Astrocyte of the spinal cord (primary cell): ENCODE measurements at regions not wholly inside any gene's neighbourhood (a gene's known extent, or its start where the extent isn't known, plus 50 kb on each side); places are given as distances from the start of the nearest gene placed in this dataset.
A peak's percentile ranks its signal among the peaks of the same experiment; 100 is the strongest.

Experiments
- DNase-seq: peaks from one replicate; pipeline ENCODE4 v3.0.0; 2011; ENCODE audit warnings: low read depth, low spot score
- H3K4me3 ChIP-seq: 2 replicates; pipeline ENCODE4 v1.5.1; 2011; ENCODE audit warnings: low read depth, mild to moderate bottlenecking, low read length, moderate library complexity
- in situ Hi-C: cut with HindIII; loops from 2 replicates; pipeline ENCODE4 v1.10.0; 2017; ENCODE audit warnings: low sequenced_read_pairs
- TF ChIP-seq, protein P1 (sequence below): IDR thresholded peaks from 2 replicates; pipeline ENCODE4 v1.5.1; 2012; ENCODE audit warnings: low read depth, mild to moderate bottlenecking, low read length, inconsistent platforms

DNA sequence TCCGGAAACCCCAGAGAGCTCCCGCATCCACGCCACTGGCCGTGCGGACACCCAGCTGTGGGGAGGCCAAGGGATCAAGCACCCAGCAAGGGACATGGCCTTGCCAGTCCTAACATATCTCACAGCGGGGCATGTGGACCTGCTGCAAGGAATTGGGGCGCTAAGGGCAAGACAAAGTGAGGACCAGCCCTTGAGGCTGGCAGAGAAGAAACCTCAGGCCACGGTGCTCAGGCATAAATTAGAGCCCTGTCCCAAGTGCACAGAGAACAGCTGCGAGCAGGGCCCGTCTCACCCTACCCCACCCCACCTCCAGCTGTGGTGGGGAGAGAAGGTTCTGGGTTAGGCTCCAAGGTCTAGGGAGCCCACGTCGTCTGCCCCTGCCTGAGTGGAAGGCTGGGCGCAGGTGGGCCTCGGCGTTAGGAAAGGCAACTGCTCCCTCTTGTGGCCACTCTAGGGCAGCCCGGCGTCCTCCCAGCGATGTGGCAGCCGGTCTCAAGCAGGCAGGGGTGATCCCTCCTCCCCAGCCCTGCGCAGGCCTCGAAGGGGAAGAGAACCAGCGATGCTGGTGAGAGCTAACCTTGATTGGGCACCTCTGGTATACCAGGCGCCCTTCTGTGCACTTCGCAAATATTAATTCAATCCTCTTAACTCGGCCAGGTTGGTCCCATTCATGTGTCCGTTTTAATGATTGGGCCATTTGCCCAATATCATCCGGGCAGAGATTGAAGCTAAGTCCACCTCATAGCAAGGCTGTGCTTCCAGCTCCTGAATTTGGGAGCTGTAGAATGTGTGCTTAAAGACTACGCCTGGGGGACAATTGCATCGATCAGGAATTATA is 235.8 kb downstream of the NFATC2 start:
- in situ Hi-C loops: no loop called here
- DNase-seq: peak; percentile 78
- TF ChIP-seq, protein P1, sequence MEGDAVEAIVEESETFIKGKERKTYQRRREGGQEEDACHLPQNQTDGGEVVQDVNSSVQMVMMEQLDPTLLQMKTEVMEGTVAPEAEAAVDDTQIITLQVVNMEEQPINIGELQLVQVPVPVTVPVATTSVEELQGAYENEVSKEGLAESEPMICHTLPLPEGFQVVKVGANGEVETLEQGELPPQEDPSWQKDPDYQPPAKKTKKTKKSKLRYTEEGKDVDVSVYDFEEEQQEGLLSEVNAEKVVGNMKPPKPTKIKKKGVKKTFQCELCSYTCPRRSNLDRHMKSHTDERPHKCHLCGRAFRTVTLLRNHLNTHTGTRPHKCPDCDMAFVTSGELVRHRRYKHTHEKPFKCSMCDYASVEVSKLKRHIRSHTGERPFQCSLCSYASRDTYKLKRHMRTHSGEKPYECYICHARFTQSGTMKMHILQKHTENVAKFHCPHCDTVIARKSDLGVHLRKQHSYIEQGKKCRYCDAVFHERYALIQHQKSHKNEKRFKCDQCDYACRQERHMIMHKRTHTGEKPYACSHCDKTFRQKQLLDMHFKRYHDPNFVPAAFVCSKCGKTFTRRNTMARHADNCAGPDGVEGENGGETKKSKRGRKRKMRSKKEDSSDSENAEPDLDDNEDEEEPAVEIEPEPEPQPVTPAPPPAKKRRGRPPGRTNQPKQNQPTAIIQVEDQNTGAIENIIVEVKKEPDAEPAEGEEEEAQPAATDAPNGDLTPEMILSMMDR: peak; percentile 94
- no peak overlapping the region for H3K4me3 ChIP-seq

DNA sequence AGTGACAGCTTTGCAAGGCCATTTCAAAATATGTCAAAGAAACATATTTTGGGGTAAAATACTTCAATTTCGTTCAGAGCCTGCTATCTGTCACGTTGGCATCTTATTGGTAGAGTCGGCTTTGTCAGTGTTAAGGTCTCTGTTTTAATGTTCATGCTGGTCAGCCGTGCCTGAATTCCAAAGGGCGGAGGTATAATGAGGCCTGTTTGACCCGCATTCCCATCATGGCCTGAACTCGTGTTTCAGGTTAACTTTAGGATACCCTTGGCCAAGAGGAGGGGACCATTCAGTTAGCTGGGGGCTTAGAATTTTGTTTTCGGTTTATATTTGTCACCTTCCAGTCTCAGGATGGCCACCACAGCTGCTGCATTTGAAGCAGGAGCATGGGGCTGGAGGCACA is 236.4 kb downstream of the NFATC2 start:
- no peak overlapping the region for H3K4me3 ChIP-seq
- in situ Hi-C loops: no loop called here
- DNase-seq: no peak
- TF ChIP-seq, protein P1: no peak

DNA sequence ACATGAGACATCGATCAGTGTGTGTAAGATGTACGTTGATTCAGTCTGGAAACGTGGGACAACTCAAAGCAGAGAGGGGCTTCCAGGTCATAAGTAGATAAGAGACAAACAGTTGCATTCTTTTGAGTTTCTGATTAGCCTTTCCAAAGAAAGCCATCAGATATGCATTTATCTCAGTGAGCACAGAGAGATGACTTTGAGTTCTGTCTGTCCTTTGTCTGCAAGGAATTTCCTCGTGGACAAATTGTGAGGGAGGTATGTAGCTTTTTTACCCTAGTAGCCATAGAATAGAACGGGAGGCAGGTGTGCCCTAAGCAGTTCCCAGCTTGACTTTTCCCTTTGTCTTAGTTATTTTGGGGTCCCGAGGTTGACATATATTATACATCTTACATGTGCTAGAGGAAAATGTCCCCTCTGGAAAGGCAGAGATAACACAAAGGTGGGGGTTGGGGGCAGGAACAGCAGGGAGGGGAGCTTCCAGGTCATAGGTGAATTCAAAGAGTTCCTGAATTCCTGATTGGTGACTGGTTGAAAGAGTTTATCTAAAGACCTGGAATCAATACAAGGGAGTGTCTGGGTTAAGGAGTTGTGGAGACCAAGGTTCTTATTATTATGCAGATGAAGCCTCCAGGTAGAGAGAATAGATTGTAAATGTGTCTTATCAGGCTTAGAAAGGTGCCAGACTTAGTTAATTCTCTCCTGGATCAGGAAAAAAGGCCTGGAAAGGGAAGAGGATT is 237.0 kb downstream of the NFATC2 start:
- in situ Hi-C loops: no loop called here
- TF ChIP-seq, protein P1: no peak
- DNase-seq: no peak
- H3K4me3 ChIP-seq: no peak overlapping the region

DNA sequence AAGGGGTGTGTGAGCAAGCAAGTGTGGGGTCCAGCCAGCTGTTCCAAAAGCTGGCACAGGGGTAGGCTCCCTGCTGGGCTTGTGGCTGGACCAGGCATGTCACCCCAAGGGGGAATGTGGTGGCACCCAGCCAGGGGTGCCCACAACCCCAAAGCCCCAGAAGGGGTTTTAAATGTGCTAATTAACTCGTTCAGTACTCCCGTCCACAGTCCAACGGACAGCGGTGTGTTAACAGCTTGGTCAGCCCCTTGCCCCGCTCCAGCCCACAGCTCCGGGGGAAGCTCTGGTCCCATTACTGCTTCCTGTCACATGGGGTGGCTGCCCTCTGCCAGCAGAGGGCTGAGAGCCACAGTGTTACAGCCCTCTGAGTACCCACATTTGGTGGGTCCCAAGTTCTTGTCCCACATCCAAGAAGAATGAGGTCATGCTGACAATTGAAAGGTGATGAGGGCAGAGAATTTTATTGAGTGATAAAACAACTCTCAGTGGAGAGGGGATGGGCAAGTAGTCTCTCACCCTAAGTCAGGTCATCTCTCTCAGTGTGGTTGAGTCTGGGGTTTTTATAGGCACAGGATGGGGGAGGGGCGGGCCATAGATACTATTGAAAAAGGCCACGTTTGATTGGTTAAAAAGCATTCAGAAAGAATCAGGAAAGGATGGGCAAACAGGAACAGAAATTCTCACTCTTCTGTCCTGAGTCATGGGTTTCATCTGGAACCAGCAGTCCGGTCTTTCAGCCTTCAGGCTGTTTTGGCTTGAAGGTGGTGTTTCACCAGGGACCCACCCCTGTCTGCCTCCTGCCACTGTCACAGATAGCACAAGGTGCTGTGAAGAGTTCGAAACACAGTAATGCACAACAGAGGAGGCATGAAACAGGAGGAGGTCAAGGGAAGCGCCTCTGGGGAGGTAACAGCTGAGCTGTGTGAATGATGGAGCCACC is 238.5 kb downstream of the NFATC2 start:
- in situ Hi-C loops: no loop called here
- TF ChIP-seq, protein P1: no peak
- no peak for DNase-seq
- H3K4me3 ChIP-seq: no peak overlapping the region

DNA sequence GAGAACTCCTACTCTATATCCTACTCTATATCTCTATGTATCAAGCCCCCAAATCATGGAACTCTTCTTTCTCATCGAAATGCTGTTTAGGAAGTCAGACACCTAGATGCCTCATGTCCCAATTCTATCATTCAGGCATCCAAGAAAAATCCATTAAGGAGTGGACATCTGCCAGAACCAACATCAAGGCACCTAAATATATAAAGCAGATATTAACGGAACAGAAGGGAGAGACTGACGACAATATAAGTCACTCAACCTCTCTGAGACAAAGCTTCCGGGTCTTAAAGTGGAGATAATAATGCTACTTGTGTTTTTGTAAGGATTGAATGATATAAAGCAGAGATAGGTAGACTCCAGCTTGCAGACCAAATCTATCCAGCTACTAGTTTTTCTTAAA is 241.5 kb downstream of the NFATC2 start:
- TF ChIP-seq, protein P1: no peak
- H3K4me3 ChIP-seq: no peak overlapping the region
- in situ Hi-C loops: no loop called here
- no peak for DNase-seq

DNA sequence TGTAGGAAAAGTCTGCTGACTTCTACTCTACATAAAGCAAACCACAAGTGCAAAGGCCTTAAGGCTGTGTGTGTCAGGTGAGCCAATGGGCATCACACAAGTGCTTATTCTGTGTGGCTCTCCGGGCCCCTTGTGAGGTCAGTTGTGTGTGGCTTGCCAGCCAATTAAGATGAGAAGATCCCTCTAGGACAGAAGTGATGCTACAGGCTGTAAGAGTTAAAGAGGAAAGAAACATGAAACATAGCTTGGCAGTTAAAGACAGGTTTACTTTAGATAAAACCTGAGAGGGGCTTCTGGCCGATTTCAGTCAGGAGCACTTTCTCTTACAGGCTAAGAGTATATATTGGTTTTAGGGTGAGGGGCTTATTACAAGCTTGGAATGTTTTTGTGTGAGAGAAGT is 242.4 kb downstream of the NFATC2 start:
- no peak overlapping the region for H3K4me3 ChIP-seq
- TF ChIP-seq, protein P1: no peak
- in situ Hi-C loops: no loop called here
- no peak for DNase-seq
